PC-3 (cell line): ENCODE measurements at regions not wholly inside any gene's neighbourhood (a gene's known extent, or its start where the extent isn't known, plus 50 kb on each side); places are given as distances from the start of the nearest gene placed in this dataset.

ENCODE experiments used
- ATAC-seq: fragments of 200-7000 bp; cut with Tn5 transposase; 2 replicates; pipeline ENCODE4 v1.9.1; 2020; ENCODE audit warnings: mild to moderate bottlenecking, moderate library complexity
- BruUV-seq: library from RNA; stranded (reverse); fragments of 400-500 nt; replicated peaks from 2 replicates; lab custom pipeline; 2021; lab: Mats Ljungman, UMichigan
- CTCF ChIA-PET: fragments of 300-600 bp; sonication (Branson Sonifier 250); formaldehyde crosslinking; loops from one replicate; lab custom pipeline; 2022; ENCODE audit warnings: antibody characterized with exemption; lab: Charles Lee
- POLR2A ChIA-PET: fragments of 300-600 bp; sonication (Branson Sonifier 250); formaldehyde crosslinking; loops from one replicate; lab custom pipeline; 2022; ENCODE audit warnings: antibody characterized with exemption; ENCODE audit not compliant: unreplicated experiment; lab: Charles Lee
- DNase-seq: peaks from one replicate; pipeline ENCODE4 v3.0.0-alpha.2; 2015
- H2AFZ ChIP-seq: fragments of 300-600 bp; sonication (generic); 2 replicates; pipeline ENCODE4 v1.6.0; 2016; ENCODE audit warnings: antibody characterized with exemption, low read length
- H3F3A ChIP-seq: fragments of 300-600 bp; sonication (generic); one replicate; pipeline ENCODE4 v1.6.0; 2017; ENCODE audit warnings: antibody characterized with exemption, low read length, control low read depth, mild to moderate bottlenecking; ENCODE audit not compliant: unreplicated experiment
- H3K27ac ChIP-seq: fragments of 300-600 bp; sonication (generic); 2 replicates; pipeline ENCODE4 v1.5.1; 2016; ENCODE audit warnings: mild to moderate bottlenecking, low read length
- H3K27me3 ChIP-seq: fragments of 300-600 bp; sonication (generic); 2 replicates; pipeline ENCODE4 v1.6.1; 2016; ENCODE audit warnings: low read length, mixed read lengths
- H3K36me3 ChIP-seq: fragments of 300-600 bp; sonication (generic); 2 replicates; pipeline ENCODE4 v1.6.1; 2016; ENCODE audit warnings: low read depth, mixed run types, low read length, mixed read lengths
- H3K4me1 ChIP-seq: fragments of 300-600 bp; sonication (generic); 2 replicates; pipeline ENCODE4 v1.5.1; 2016; ENCODE audit warnings: low read length; ENCODE audit not compliant: insufficient read depth
- H3K4me2 ChIP-seq: fragments of 300-600 bp; sonication (generic); 2 replicates; pipeline ENCODE4 v1.6.0; 2016; ENCODE audit warnings: low read length
- H3K4me3 ChIP-seq: fragments of 300-600 bp; sonication (generic); 2 replicates; pipeline ENCODE4 v1.5.1; 2016; ENCODE audit warnings: mild to moderate bottlenecking, low read length, mixed read lengths
- H3K79me2 ChIP-seq: fragments of 300-600 bp; sonication (generic); 2 replicates; pipeline ENCODE4 v1.6.1; 2017; ENCODE audit warnings: low read length, mixed read lengths
- H3K9ac ChIP-seq: fragments of 300-600 bp; sonication (generic); 2 replicates; pipeline ENCODE4 v1.6.0; 2016; ENCODE audit warnings: mild to moderate bottlenecking, low read length
- H3K9me2 ChIP-seq: fragments of 300-600 bp; sonication (generic); replicated peaks from 2 replicates; pipeline ENCODE4 v1.6.1; 2016; ENCODE audit warnings: mixed run types, low read length, mixed read lengths
- H3K9me3 ChIP-seq: fragments of 300-600 bp; sonication (generic); 2 replicates; pipeline ENCODE4 v1.6.1; 2016; ENCODE audit warnings: low read length, mixed read lengths
- H4K20me1 ChIP-seq: fragments of 300-600 bp; sonication (generic); 2 replicates; pipeline ENCODE4 v1.6.1; 2016; ENCODE audit warnings: low read length, mixed read lengths
- CTCF ChIP-seq: fragments of 300-600 bp; sonication (generic); conservative IDR thresholded peaks from 2 replicates; pipeline ENCODE4 v1.5.1; 2017; ENCODE audit warnings: antibody characterized with exemption, low read depth, mild to moderate bottlenecking, low read length
- EZH2 ChIP-seq: fragments of 300-600 bp; sonication (generic); IDR thresholded peaks from one replicate; pipeline ENCODE4 v1.6.1; 2017; ENCODE audit warnings: antibody characterized with exemption, mild to moderate bottlenecking, low read length; ENCODE audit not compliant: unreplicated experiment
- EZH2phosphoT487 ChIP-seq: fragments of 300-600 bp; sonication (generic); IDR thresholded peaks from 2 replicates; pipeline ENCODE4 v1.6.1; 2018; ENCODE audit warnings: mild to moderate bottlenecking, antibody characterized with exemption, low read length, borderline replicate concordance
- intact Hi-C: fragments of 100-400 bp; cut with micrococcal nuclease; formaldehyde crosslinking; loops from 2 replicates; pipeline ENCODE4 v1.9.0; 2023

DNA sequence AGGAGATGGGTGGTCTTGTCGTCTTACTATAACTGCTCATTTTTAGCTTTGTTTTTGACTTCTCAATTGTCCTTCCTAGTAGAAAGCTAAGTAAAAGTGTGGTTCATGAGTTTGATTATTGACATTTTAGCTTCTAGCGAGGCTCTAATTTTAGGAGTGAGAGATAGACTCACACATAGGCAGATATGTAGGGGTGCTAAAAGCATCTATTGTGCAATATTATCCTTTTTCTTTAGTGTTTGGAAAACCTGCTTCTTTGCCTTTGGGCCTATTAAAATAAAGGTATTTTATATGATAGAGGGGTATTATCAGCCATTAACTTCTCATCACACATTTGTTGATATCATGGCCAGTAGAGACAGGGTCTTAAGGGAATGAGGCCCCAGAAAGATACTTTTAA, 195.3 kb downstream of the SPRY1 start:
- no peak for DNase-seq
- Histone ChIP-seq H3K9ac (no peak overlapping the region), H3K9me2 (no peaks in the 10 kb centered on the region), H3K4me3 (no peak overlapping the region), H3K4me1 (peaks cover 26% of the 10 kb centered on the region), H4K20me1 (no peaks in the 10 kb centered on the region), H3K4me2 (no peak overlapping the region), H2AFZ (no peak overlapping the region), H3K27me3 (no peaks in the 10 kb centered on the region), H3K36me3 (no peaks in the 10 kb centered on the region), H3K9me3 (no peaks in the 10 kb centered on the region), H3K79me2 (no peaks in the 10 kb centered on the region), H3K27ac (no peak overlapping the region), H3F3A (peaks cover 11% of the 10 kb centered on the region)
- no TSS peak for BruUV-seq
- CTCF ChIA-PET: no interaction called here
- TF ChIP-seq EZH2: no peak
- TF ChIP-seq CTCF: no peak
- TF ChIP-seq EZH2phosphoT487: no peak
- no peak for ATAC-seq
- intact Hi-C loops: no loop called here
- POLR2A ChIA-PET: no interaction called here

- H3K27ac ChIP-seq: no peak overlapping the region
- no peak overlapping the region for H3K9ac ChIP-seq
- no peak for TF ChIP-seq EZH2
- TF ChIP-seq CTCF: no peak
- no peak for TF ChIP-seq EZH2phosphoT487
- no peaks in the 10 kb centered on the region for H3K9me2 ChIP-seq
- no peaks in the 10 kb centered on the region for H3K27me3 ChIP-seq
- H3K36me3 ChIP-seq: no peaks in the 10 kb centered on the region
- no peaks in the 10 kb centered on the region for H3K79me2 ChIP-seq
- H3F3A ChIP-seq: peaks cover 6% of the 10 kb centered on the region
- ATAC-seq: no peak
- ChIA-PET POLR2A (no interaction called here), CTCF (no interaction called here)
- no peak overlapping the region for H2AFZ ChIP-seq
- H4K20me1 ChIP-seq: no peaks in the 10 kb centered on the region
- H3K4me2 ChIP-seq: no peak overlapping the region
- H3K9me3 ChIP-seq: no peaks in the 10 kb centered on the region
- no peak overlapping the region for H3K4me3 ChIP-seq
- no TSS peak for BruUV-seq
- intact Hi-C loops: no loop called here
- peaks cover 12% of the 10 kb centered on the region for H3K4me1 ChIP-seq
- DNase-seq: no peak
Observed at GRCh38 chr4:123593655-123594054, 197.1 kb downstream of the SPRY1 start.

- peaks cover 5% of the 10 kb centered on the region; the same call in 1 of the 2 replicates for H3K4me1 ChIP-seq
- TF ChIP-seq EZH2phosphoT487: no peak
- TF ChIP-seq CTCF: no peak
- no peak for TF ChIP-seq EZH2
- H3K36me3 ChIP-seq: no peaks in the 10 kb centered on the region
- no peaks in the 10 kb centered on the region for H4K20me1 ChIP-seq
- ChIA-PET POLR2A (no interaction called here), CTCF (no interaction called here)
- H3K27me3 ChIP-seq: no peaks in the 10 kb centered on the region
- ATAC-seq (no peak), DNase-seq (no peak)
- no peak overlapping the region for H2AFZ ChIP-seq
- H3K4me2 ChIP-seq: no peak overlapping the region
- H3K79me2 ChIP-seq: no peaks in the 10 kb centered on the region
- no peaks in the 10 kb centered on the region for H3K9me3 ChIP-seq
- no peaks in the 10 kb centered on the region for H3F3A ChIP-seq
- no peak overlapping the region for H3K9ac ChIP-seq
- no TSS peak for BruUV-seq
- H3K4me3 ChIP-seq: no peak overlapping the region
- H3K27ac ChIP-seq: no peak overlapping the region
- no peaks in the 10 kb centered on the region for H3K9me2 ChIP-seq
- intact Hi-C loops: no loop called here
Observed at GRCh38 chr4:123596805-123597204, 200.2 kb downstream of the SPRY1 start.
